ENCODE measurements at regions not wholly inside any gene's neighbourhood (a gene's known extent, or its start where the extent isn't known, plus 50 kb on each side); places are given as distances from the start of the nearest gene placed in this dataset.

DNA sequence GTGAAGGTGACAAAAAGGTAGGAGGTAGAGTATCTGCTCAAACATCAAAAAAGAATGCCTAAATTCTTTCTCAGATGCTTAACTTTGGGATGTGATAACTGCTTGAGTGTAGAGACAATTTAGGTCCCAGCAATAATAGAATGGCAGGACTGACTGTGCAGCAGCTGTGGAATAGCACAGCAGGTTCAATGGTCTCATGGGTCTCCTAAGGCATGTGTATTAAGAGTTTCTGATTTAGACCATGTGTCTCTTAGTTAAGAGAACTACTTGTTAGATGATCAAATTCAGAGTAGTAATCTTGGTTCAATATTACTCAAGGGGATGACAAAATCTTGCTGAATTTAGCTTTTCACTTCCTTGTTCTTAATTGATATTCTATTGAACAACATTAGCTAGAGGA is 72.0 kb downstream of the ALX1 start:
- no peak for DNase-seq

DNA sequence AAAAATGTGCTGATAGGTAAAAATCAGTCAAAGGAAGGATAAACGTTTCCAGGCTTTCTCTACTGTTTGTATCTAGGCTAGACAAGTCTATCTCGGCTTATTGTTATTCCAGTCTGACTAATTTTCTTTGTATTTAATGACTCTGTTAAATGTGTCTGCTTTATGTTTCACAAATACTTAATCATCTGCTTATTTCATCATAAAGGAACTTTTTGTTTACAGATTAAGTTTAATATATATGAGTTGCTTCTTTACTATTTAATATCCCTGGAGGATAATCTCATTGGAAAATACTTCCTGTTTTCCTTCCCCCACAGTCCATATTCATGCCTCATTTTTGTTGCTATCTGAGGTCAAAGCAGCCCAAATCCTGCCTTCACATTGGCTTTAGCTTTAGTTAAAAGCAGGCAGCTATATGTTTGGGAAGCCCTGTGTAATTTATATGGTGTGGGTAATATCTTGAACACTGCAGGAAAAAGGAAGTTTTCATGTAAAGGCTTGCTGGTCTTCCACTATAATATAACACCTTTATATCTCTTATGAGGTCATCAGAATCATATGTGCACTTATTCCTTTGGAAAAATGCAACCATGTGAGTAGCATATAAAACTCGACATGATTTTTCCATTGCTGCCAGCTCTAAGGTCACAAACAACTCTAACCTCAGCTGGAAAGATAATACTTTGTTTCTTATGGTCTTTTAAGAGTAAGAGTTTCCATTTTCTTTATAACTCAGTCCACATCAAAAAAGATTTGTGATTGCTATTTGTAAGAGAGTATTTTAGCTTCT is 76.8 kb downstream of the ALX1 start:
- no peak for DNase-seq

DNA sequence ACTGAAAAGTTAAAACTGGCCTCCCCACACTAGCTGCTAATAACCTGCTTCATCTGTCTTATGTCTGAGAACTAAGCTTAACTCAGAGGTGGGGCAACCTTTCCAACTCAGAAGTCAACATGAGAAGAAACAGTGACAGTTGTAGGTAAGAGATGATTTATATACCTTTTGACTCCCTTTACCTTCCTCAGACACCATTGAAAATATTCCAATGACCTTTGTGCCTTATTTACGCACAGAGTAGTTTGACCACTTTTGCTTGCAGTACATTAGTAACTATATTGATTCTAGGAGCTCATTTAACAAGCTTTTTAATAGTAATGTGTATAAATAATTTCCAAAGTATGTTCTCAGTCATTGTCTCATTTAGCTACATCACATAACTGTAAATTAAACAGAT is 77.6 kb downstream of the ALX1 start:
- no peak for DNase-seq

DNA sequence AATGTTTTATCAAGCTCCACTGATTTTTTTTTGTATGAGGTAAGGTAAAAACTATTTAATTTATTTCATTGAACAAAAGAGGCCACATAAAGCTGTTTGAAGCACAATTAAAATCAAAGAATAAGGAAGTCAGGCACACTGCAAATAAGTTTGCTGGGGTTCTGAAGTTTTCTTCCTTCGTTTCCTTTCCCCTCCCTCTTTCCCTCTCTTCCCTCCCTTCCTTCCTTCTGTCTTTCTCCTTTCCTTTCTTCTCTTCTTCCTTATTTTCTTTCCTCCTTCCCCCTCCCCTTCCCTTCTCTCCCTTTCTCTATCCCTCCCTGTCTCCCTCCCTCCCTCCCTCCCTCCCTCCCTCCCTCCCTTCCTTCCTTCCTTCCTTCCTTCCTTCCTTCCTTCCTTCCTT is 78.7 kb downstream of the ALX1 start:
- DNase-seq: no peak

DNA sequence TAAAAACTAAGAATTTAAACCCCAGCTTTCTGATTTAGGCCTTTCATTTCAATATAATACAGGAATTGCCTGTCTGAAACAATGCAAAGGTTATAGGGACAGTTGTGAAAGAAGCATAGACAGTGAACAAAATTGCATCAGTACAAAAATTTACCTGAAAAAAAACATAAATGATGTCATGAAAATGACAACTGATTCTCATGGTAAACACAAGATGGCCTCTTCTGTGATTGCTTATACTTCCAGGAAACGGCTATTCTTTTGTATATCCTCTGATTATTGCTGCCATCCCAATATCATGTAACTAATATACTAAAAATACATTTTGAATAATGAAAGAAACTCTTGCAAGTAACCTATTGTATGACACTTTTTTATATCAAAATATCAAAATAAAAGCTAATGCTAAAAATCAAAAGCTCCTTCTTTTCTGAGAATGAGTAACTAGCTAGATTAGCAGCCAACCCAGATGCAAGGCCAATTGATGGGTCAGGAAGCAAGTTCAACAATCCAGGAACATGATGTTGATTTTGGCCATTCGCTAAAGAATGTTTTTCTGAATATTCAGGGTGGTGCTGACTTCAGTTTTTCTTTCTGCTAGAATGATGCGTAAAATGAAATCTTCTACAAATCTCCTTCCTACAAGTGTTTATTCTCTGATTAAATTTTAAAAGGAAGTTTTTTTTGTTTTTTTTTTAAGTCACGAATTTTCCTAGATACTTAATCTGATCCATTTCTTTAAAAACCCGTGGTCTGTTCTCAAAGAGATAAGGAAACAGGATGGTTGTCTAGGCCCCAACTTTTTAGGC is 83.6 kb downstream of the ALX1 start:
- DNase-seq: no peak

DNA sequence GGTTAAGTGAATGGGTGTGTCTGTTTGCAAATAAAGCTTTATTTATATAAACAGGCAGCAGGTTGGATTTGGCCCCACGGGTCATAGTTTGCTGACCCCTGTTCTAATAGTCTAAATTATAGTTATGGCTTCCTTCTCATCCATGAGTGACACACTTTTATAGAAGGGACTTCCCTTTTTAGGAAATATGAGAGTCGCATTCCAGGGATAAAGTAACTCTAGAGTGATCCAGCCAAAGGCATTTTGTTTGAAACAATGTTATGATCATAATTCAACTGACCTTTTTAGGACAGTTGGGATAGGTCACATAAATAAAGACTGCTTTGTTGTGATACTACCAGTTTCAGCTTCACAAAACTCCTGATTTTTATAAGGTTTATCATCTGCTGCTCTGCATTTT is 87.9 kb downstream of the ALX1 start:
- DNase-seq: no peak

DNA sequence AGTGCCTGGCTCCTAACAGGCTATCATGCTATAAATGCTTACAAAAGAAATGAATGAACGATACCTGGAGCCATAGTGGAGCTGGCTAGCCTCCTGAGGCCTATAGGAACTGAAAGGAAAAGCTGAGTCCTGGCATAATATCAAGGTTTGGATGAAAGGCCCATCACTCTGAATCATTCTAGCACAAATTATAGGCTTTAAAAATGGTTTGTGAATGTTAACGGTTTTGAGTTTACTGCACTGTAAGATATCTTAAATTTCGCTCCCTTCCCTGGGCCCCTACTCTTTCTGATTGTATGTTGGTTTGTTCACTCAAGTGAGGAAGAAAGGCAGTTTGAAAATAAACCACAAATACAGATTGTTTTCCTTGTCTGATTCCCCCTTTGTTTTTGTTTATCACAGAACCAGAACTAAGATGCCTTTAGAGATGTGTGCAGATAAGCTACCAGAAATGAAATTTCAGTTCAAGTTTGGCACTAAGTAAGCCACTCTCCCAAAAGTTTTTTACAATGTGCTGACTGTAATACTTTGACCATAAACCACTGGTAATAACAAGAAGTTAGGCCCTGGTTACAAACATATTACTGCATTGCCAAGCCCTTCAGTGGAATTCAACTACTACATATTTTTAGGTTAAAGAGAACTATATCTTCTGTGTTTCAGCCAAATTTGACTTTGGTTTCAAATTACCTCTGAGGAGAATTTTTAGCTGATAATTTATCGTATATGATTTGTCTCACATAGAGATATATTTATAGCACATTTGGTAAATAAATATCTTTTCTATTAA is 89.5 kb downstream of the ALX1 start:
- no peak for DNase-seq

DNA sequence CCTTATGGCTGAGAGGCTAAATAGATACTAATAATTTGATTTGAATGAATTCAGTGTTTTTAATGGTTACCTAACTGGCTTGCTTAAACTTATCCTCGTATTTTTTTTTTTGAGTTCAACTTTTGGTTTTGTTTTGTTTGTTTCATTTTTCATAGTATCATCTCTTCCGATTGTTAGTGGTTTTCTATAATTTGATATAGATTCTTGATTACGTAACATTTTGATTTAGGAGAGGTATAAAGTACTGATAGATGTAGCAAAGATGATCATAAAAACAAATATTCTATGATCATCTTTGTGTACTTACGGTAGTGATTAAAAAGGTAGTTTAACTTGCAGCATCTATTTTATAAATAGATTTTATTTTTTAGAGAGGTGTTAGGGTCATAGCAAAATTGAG is 93.0 kb downstream of the ALX1 start:
- no peak for DNase-seq

DNA sequence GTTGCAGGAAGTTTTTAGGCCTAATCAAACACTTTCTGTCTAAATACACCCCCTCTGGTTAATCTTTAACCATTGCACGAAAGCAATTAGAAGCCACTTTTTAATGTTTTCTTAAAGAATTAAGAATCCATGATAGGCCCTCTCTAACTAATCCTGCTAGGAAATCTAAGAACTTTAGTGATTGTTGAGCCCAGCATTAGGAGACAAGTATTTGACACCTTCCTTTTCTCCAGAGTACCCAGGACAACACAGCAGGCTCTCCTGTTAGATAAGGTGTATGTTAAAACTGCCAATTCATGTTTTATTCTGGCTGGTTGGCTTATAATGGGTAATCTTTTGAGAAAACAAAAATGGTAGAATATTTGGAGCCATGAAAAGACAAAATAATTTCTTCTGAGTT is 95.0 kb downstream of the ALX1 start:
- DNase-seq: no peak

DNA sequence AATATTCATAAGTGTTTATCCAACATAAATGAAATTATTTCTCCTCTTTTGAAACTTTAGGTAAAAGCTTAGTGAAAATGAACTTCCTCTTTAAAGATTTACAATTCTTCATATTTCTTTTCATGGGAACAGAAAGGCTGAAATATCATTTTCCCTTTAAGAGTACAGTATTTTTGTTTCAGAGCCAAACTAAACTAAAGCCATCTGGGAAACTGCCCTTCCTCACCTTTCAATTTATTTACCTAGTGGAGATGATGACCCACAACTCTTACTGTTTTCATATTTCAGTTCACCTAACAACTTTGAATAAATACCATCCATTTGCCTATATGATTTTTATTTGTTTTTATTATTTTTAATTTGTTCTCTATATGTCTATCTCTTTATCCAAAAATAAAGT is 105.4 kb downstream of the ALX1 start:
- no peak for DNase-seq

DNA sequence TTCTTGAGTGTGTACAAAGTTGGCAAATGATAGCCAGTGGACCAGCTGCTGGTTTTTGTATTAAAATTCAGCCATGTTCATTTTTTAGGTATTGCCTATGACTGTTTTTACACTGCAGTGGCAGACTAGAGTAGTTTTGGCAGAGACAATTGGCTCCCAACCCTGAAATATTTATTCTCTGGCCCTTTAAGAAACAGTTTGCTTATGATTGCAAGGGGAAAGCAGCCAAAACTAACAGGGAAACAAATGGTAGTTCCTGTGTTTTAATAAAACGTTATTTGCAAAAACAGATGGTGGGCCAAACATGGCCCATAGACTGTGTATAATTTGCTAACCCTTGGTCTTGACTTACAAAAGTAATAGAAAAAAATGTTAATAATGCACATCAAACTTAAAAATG is 110.2 kb downstream of the ALX1 start:
- DNase-seq: no peak

DNA sequence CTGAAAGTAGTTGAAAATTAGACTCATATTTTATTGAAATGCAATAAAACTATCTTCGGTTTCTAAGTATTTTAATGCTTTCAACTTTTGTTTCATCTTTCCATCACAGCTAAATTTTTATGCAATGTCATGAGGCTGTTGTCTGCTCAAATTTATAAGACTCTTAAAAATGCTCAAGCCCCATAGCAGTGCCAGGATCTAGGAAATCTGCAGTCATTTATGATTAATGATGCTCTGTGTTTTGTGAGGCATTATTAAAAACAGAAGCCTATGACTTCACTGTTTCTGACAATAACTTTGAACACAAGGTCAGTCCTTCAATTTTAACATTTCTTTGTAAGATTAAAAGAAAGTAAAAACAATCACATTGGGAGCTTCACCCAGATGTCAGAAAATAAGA is 112.5 kb downstream of the ALX1 start:
- DNase-seq: no peak

DNA sequence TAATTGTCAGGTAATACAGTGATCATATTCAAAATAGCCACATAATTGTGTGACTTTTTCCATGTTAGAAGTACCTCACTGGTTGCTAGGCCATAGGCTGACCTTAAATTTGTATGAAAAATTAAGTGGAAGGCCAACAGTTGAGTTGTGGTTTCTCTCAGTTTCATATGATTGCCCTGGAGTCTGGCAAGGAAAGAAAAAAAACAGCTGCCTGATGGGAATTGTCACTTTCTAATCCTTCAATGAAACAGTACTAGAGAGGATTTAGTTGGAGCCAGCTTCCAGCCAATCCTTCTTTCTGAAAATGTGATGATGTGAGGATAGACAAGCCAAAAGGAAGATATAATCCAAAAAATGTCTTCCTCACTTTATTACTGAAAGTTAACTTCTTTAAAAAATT is 113.6 kb downstream of the ALX1 start:
- no peak for DNase-seq

DNA sequence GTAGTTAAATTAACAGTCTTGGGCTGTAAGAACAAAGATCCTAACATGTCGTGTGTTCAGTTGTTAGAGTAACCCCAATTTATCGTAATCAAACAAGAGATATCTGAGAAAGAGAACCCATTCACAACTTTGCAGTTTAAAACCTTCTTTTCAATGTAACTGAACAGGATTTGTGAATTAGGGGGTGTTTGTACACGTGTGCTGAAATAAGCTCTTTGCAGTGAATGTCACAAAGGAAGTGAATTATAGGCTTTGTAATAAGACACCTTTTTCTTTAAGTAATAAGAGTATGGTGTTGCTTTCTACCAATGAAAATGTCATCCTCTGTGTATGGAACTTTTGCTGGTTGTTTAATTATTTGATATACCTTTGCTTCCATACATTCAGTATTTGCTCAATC is 114.0 kb downstream of the ALX1 start:
- no peak for DNase-seq

DNA sequence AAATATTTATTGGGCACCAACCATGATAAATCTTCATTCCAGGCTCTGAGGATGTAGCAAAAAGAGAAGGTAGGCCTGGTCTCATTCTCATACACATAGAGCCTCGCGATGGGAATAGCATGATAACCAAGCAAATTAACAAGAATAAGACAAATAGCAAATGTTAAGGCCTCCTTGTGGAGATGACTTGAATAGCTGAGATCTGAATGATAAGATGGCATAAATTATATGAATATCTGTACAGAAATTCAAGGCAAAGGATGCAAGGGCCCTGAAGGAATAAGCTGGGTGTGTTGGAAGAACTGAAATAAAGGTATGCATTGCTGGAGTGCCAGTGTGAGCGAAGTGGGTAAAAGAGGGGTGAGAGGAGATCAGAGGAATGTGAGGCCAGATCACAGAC is 114.8 kb downstream of the ALX1 start:
- DNase-seq: no peak

DNA sequence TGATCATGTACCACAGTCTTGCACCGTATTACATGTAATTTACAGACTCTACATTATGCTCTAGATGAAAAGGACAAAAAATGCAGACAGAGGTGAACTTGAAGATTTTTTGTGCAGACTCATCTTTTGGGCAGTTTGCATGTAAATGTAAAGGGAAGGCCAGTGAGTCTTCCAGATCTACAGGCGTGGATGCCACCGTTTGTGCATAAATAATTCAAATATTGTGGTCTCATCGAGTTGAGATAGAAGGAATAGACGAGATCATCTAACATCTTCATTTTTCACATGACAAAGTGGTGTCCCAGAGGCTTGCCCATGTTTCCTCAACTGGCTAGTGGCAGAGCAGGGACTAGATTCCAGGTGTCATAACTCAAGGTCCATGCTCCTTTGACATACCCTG is 125.2 kb downstream of the ALX1 start:
- no peak for DNase-seq

DNA sequence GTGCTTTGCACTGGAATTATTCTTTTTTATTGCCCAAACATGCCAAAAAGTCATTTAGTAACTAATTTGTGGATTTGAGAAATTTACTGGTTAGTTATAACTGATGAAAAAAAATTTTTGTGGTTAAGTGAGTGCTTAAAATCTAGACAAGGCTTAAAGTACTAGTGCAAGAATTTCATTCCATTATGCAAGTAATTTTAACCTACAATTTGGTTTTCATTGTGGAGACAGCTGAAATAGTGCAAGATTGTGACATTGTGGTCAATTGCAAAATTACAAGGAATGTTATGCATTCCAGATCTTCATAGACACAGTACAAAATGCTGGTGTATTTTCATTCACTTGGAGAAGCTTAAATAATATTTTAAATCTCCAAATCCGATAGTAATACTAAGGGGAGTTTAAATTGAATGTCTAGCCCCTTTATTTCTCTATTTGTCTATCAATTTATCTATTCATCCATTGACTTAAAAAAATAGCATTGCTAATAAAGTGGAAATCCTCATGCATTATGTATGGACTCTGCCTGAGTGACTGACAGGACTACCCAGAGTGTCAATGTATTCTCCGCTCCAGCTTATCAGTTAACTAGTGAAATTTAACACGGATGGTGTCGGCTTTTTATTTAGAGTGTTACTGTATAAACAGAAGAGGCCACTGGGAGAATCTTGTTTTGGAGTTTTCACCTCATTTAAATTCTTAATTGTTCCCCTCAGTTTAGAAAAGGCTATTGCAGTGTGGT is 125.9 kb downstream of the ALX1 start:
- no peak for DNase-seq

DNA sequence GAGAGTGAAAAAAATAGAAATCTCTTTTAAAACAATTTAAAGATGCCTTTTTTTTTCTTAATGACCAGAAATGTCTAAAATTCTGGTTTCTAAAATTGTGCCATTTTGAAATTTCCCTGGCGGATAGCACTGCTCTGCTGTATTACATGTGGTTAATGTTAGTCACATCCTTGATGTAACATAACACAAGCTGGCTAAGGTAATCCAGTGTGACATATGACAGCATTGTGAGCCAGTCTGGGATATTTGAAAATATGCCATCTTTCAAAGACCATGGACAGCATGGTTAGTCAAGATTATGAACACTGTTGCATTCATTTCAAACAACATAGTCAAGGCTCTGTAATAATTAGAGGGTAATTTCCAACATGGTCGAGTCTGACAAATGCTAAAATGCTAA is 133.2 kb downstream of the ALX1 start:
- no peak for DNase-seq

DNA sequence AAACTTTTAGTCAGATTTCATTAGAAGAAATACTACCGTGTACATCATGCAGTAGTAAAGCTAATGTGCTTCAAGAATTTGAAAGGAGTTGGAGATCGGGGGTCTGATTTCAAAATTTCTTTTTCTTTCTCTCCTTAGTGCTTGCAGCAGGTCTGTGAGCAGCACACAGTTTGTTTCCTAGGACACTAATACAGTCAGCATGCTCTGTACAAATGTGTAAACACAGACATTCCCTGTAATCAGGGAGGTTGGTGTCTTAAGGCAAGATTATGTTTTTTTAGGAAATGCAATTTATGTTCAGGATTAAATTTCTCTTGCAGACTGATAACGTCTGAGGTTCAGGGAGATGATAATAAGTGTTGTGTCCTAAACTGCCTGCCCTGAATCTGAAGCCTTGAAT is 142.7 kb downstream of the ALX1 start:
- no peak for DNase-seq

DNA sequence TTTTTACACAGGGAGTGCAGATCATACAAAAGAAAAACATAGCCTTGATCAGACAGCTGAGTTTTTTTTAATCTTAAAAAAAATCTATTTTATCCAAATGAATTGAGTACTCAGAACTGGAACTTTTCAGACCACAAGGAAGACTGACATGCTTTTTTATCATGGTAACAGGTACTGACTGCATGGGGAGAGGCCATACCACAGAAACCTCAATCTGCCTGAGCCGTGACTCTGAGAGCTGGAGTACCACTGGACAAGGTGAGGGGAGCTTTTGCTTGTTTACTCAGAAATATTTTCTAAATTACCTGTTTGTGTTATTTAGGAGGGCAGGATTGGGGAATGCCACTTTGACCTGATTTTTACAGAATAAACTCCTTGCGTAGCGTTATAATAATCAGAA is 143.9 kb downstream of the ALX1 start:
- no peak for DNase-seq

DNA sequence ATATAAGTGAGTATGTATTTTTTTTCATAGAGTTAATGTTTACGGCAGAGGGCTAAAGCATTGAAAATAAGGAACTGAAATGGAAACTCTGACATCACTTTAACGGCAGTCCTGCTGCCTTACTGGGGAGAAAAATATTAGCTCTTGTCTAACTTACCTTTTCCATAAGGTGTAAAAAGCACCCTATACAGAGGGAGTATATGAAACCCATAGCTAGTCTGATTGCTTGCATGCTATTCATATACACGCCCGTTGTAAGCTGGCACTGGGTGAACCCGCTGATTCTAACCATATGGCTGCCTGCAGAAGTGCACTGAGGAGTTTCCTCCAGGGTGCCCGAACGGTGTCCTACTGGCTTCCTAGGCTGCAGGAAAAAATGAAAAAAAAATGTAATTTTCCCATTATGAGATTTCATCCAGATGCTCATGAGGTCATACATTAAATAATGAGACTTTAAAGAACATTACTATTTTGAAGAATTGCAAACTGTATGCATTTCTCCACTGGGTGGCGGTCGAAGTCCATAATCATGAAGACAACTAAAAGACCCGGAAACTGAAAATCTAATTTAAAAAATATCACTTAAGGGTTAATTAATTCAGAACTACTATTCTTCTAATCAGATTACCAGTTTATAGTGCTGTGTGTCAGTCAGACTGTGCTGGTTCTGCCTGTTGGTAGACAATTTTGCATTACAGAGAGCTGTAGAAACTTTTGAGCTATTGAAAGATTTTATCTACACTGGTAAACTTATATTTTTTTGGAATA is 144.7 kb downstream of the ALX1 start:
- no peak for DNase-seq

DNA sequence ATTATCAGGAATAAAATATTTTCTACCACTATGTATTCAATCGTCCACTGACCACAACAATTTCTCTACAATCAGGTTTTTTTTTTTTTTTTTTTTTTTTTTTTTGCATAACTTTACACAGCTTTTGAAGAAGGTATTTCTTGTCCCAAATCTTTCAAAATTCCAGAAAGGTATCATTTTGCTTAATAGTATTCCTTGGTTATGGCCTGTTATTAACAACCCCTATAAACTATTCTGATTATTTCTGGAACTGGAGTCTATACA is 145.3 kb downstream of the ALX1 start:
- no peak for DNase-seq

DNA sequence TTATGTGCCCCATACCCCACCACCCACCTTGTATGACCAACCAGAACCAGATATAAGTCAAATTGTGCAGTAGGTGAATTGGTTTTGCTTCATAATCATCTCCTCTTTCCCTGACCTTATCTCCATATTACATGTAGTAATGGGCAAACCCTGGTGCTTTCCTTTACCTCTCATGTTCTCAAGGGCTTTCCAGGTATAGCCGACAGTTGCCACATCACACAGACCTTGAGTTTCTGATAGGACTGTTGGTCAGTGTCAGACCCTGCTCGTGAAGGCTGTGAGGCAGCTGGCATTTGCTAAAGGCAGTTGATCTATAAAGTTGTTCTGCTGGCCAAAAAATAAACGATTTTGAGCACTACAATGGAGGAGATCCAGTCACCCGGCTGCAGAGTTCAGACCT is 145.9 kb downstream of the ALX1 start:
- DNase-seq: no peak

Data from NCI-H187 treated with DMSO at 0.1 percent for 48 hours (cell line).